Mesenchymal stem cell (in vitro differentiated cells and primary cell): ENCODE measurements at regions not wholly inside any gene's neighbourhood (a gene's known extent, or its start where the extent isn't known, plus 50 kb on each side); places are given as distances from the start of the nearest gene placed in this dataset.

Experiments
- DNase-seq: peaks from one replicate; pipeline ENCODE4 v3.0.0-alpha.2; 2013
- H2AFZ ChIP-seq: one replicate; pipeline ENCODE4 v1.6.1; 2013; ENCODE audit warnings: low read depth, mild to moderate bottlenecking, control low read depth, inconsistent platforms, low read length, moderate library complexity
- H2AK5ac ChIP-seq: 2 replicates; pipeline ENCODE4 v1.6.1; 2013; ENCODE audit warnings: low read length, moderate library complexity, mild to moderate bottlenecking, inconsistent platforms; ENCODE audit not compliant: severe bottlenecking
- H2BK120ac ChIP-seq: one replicate; pipeline ENCODE4 v1.6.1; 2013; ENCODE audit warnings: low read depth, mild to moderate bottlenecking, inconsistent platforms, low read length, moderate library complexity
- H2BK12ac ChIP-seq, 2 experiments: one replicate each; pipeline ENCODE4 v1.6.1; 2013; ENCODE audit warnings: inconsistent platforms in 2 of 2, low read length in 2 of 2, mild to moderate bottlenecking in 2 of 2, moderate library complexity in 2 of 2, control low read depth in 1 of 2
- H2BK15ac ChIP-seq: one replicate; pipeline ENCODE4 v1.6.1; 2013; ENCODE audit warnings: mild to moderate bottlenecking, low read depth, inconsistent platforms; ENCODE audit not compliant: poor library complexity, severe bottlenecking
- H2BK5ac ChIP-seq: 2 replicates; pipeline ENCODE4 v1.6.1; 2013; ENCODE audit warnings: low read depth, mild to moderate bottlenecking, low read length, control low read depth, inconsistent platforms; ENCODE audit not compliant: poor library complexity, severe bottlenecking
- H3K14ac ChIP-seq, 2 experiments: one replicate each; pipeline ENCODE4 v1.6.1; 2013; ENCODE audit warnings: inconsistent platforms in 2 of 2, low read length in 2 of 2, control low read depth in 1 of 2, mild to moderate bottlenecking in 1 of 2, moderate library complexity in 1 of 2
- H3K18ac ChIP-seq, 2 experiments: one replicate each; pipeline ENCODE4 v1.6.1; 2013; ENCODE audit warnings: inconsistent platforms in 2 of 2, low read length in 2 of 2, control low read depth in 1 of 2, low read depth in 1 of 2, mild to moderate bottlenecking in 1 of 2
- H3K23ac ChIP-seq, 2 experiments: one replicate each; pipeline ENCODE4 v1.6.1; 2013; ENCODE audit warnings: inconsistent platforms in 2 of 2, low read length in 2 of 2, mild to moderate bottlenecking in 2 of 2, moderate library complexity in 2 of 2, control low read depth in 1 of 2
- H3K27ac ChIP-seq: 2 replicates; pipeline ENCODE4 v1.5.1; 2013; ENCODE audit warnings: mild to moderate bottlenecking, moderate library complexity, low read length, control low read depth, inconsistent platforms; ENCODE audit not compliant: poor library complexity, severe bottlenecking
- H3K27me3 ChIP-seq, 2 experiments: 2 replicates each; pipeline versions ENCODE4 v1.6.1 to v1.7.0; 2013; ENCODE audit warnings: low read length in 2 of 2, mild to moderate bottlenecking in 2 of 2, moderate library complexity in 2 of 2, control low read depth in 1 of 2, inconsistent platforms in 1 of 2; ENCODE audit not compliant: control insufficient read depth in 1 of 2, insufficient read depth in 1 of 2
- H3K36me3 ChIP-seq, 2 experiments: 2 replicates each; pipeline versions ENCODE4 v1.6.1 to v1.7.0; 2013; ENCODE audit warnings: low read length in 2 of 2, control low read depth in 1 of 2, inconsistent platforms in 1 of 2, low read depth in 1 of 2, mild to moderate bottlenecking in 1 of 2; ENCODE audit not compliant: insufficient read depth in 2 of 2, control insufficient read depth in 1 of 2
- H3K4ac ChIP-seq, 2 experiments: one replicate each; pipeline ENCODE4 v1.6.1; 2013; ENCODE audit warnings: inconsistent platforms in 2 of 2, low read length in 2 of 2, mild to moderate bottlenecking in 2 of 2, moderate library complexity in 2 of 2, control low read depth in 1 of 2, low read depth in 1 of 2
- H3K4me1 ChIP-seq: 2 replicates; pipeline ENCODE4 v1.6.1; 2013; ENCODE audit warnings: low read depth, low read length, control low read depth; ENCODE audit not compliant: control insufficient read depth, insufficient read depth
- H3K4me2 ChIP-seq: 2 replicates; pipeline ENCODE4 v1.6.1; 2013; ENCODE audit warnings: low read length, mild to moderate bottlenecking, inconsistent platforms; ENCODE audit not compliant: poor library complexity, severe bottlenecking
- H3K4me3 ChIP-seq, 2 experiments: 2 replicates each; pipeline versions ENCODE4 v1.5.1 to v1.7.0; 2013; ENCODE audit warnings: low read length in 2 of 2, mild to moderate bottlenecking in 2 of 2, control low read depth in 1 of 2, low read depth in 1 of 2; ENCODE audit not compliant: insufficient read depth in 1 of 2
- H3K79me1 ChIP-seq: replicated peaks from 2 replicates; pipeline ENCODE4 v1.6.1; 2013; ENCODE audit warnings: mild to moderate bottlenecking, control low read depth, low read length, inconsistent platforms; ENCODE audit not compliant: poor library complexity, severe bottlenecking
- H3K9ac ChIP-seq: 2 replicates; pipeline ENCODE4 v1.7.0; 2013; ENCODE audit warnings: mild to moderate bottlenecking, low read length, moderate library complexity
- H3K9me3 ChIP-seq: 2 replicates; pipeline ENCODE4 v1.7.0; 2013; ENCODE audit warnings: mild to moderate bottlenecking, low read length; ENCODE audit not compliant: control insufficient read depth
- H4K8ac ChIP-seq: one replicate; pipeline ENCODE4 v1.6.1; 2013; ENCODE audit warnings: inconsistent platforms, mild to moderate bottlenecking, low read length, moderate library complexity
- H4K91ac ChIP-seq: one replicate; pipeline ENCODE4 v1.6.1; 2013; ENCODE audit warnings: mild to moderate bottlenecking, low read length, inconsistent platforms
- WGBS: methylation state at CpG from one replicate; pipeline ENCODE4 v1.1.7; 2013; ENCODE audit warnings: mixed read lengths; 5-methylcytosine and 5-hydroxymethylcytosine counted together

- no peaks in the 10 kb centered on the region for H3K4me1 ChIP-seq
- H3K4ac ChIP-seq, result no peak overlapping the region
- peak; percentile 6 for DNase-seq
- H2BK12ac ChIP-seq, result no peak overlapping the region
- H3K27me3 ChIP-seq, result peaks cover 63 to 77% of the 10 kb centered on the region in 2 experiments
- 100% methylated on average over 2 of the region's 3 CpGs for WGBS
- H3K9me3 ChIP-seq, result no peaks in the 10 kb centered on the region
- no peak overlapping the region for H4K91ac ChIP-seq
- no peak overlapping the region for H3K18ac ChIP-seq
- H3K27ac ChIP-seq, result no peak overlapping the region
- no peak overlapping the region for H2BK5ac ChIP-seq
- no peak overlapping the region for H3K14ac ChIP-seq
- H3K79me1 ChIP-seq, result no peaks in the 10 kb centered on the region
- no peak overlapping the region for H3K23ac ChIP-seq
- no peak overlapping the region for H2AFZ ChIP-seq
- H3K36me3 ChIP-seq, result no peaks in the 10 kb centered on the region
- H3K9ac ChIP-seq, result no peak overlapping the region
- no peak overlapping the region for H4K8ac ChIP-seq
- H2BK120ac ChIP-seq, result no peak overlapping the region
- no peak overlapping the region for H2BK15ac ChIP-seq
- H2AK5ac ChIP-seq, result no peak overlapping the region
- H3K4me3 ChIP-seq, result no peak overlapping the region
- H3K4me2 ChIP-seq, result no peak overlapping the region
Observed at GRCh38 chr10:70958396-70958795, 70.0 kb upstream of the PCBD1 start.

- no peak overlapping the region for H2BK15ac ChIP-seq
- H3K27ac ChIP-seq, result no peak overlapping the region
- no peak overlapping the region for H3K4me2 ChIP-seq
- no peak overlapping the region for H2AFZ ChIP-seq
- no peak overlapping the region for H2BK5ac ChIP-seq
- no peak overlapping the region for H2BK120ac ChIP-seq
- H3K23ac ChIP-seq, result no peak overlapping the region
- H3K4me1 ChIP-seq, result no peaks in the 10 kb centered on the region
- H3K4ac ChIP-seq, result no peak overlapping the region
- H3K27me3 ChIP-seq, result peaks cover 65 to 77% of the 10 kb centered on the region in 2 experiments
- H4K8ac ChIP-seq, result no peak overlapping the region
- 84% methylated on average over 2 of the region's 2 CpGs for WGBS
- no peak overlapping the region for H3K14ac ChIP-seq
- no peak overlapping the region for H3K18ac ChIP-seq
- H2AK5ac ChIP-seq, result no peak overlapping the region
- H4K91ac ChIP-seq, result no peak overlapping the region
- no peak overlapping the region for H2BK12ac ChIP-seq
- no peaks in the 10 kb centered on the region for H3K9me3 ChIP-seq
- DNase-seq, result no peak
- no peaks in the 10 kb centered on the region for H3K79me1 ChIP-seq
- H3K36me3 ChIP-seq, result no peaks in the 10 kb centered on the region
- H3K9ac ChIP-seq, result no peak overlapping the region
- no peak overlapping the region for H3K4me3 ChIP-seq
Observed at GRCh38 chr10:70960316-70960715, 72.0 kb upstream of the PCBD1 start.

- no peak overlapping the region for H2AK5ac ChIP-seq
- no peak overlapping the region for H4K91ac ChIP-seq
- no peak overlapping the region for H4K8ac ChIP-seq
- H3K27me3 ChIP-seq, result peaks cover 62 to 75% of the 10 kb centered on the region in 2 experiments
- no peak overlapping the region for H3K9ac ChIP-seq
- H2BK5ac ChIP-seq, result no peak overlapping the region
- DNase-seq, result no peak
- no peak overlapping the region for H3K23ac ChIP-seq
- no peaks in the 10 kb centered on the region for H3K9me3 ChIP-seq
- no peak overlapping the region for H3K4me3 ChIP-seq
- WGBS, result 72% methylated on average over 7 of the region's 9 CpGs
- H3K18ac ChIP-seq, result no peak overlapping the region
- H2BK120ac ChIP-seq, result no peak overlapping the region
- H2BK12ac ChIP-seq, result no peak overlapping the region
- H3K4ac ChIP-seq, result no peak overlapping the region
- no peak overlapping the region for H2AFZ ChIP-seq
- H3K79me1 ChIP-seq, result no peaks in the 10 kb centered on the region
- no peak overlapping the region for H3K27ac ChIP-seq
- no peak overlapping the region for H3K14ac ChIP-seq
- no peaks in the 10 kb centered on the region for H3K36me3 ChIP-seq
- H3K4me1 ChIP-seq, result no peaks in the 10 kb centered on the region
- no peak overlapping the region for H3K4me2 ChIP-seq
- no peak overlapping the region for H2BK15ac ChIP-seq
Observed at GRCh38 chr10:70960783-70961570, 72.6 kb upstream of the PCBD1 start.

GRCh38 chr10:70962686-70963085 lies 74.3 kb upstream of the PCBD1 start:
- H4K8ac ChIP-seq, result no peak overlapping the region
- no peak overlapping the region for H3K18ac ChIP-seq
- no peak overlapping the region for H2BK15ac ChIP-seq
- no peak overlapping the region for H3K4me3 ChIP-seq
- no peak overlapping the region for H2AFZ ChIP-seq
- H3K14ac ChIP-seq, result no peak overlapping the region
- no peak for DNase-seq
- H2BK12ac ChIP-seq, result no peak overlapping the region
- no peak overlapping the region for H3K4me2 ChIP-seq
- H3K9me3 ChIP-seq, result no peaks in the 10 kb centered on the region
- peaks cover 54 to 74% of the 10 kb centered on the region in 2 experiments for H3K27me3 ChIP-seq
- H2BK120ac ChIP-seq, result no peak overlapping the region
- no peak overlapping the region for H4K91ac ChIP-seq
- H3K4me1 ChIP-seq, result no peaks in the 10 kb centered on the region
- H3K23ac ChIP-seq, result no peak overlapping the region
- H2AK5ac ChIP-seq, result no peak overlapping the region
- no peaks in the 10 kb centered on the region for H3K36me3 ChIP-seq
- no peak overlapping the region for H3K4ac ChIP-seq
- WGBS, result 80% methylated on average over 4 of the region's 4 CpGs
- no peaks in the 10 kb centered on the region for H3K79me1 ChIP-seq
- no peak overlapping the region for H3K27ac ChIP-seq
- no peak overlapping the region for H3K9ac ChIP-seq
- no peak overlapping the region for H2BK5ac ChIP-seq
